ENCODE measurements at regions not wholly inside any gene's neighbourhood (a gene's known extent, or its start where the extent isn't known, plus 50 kb on each side); places are given as distances from the start of the nearest gene placed in this dataset.
"Not testable (repeated sequence)": the region's sequence is repeated elsewhere in the genome, so short reads cannot be mapped to it uniquely, and the experiment has no call there.

DNA sequence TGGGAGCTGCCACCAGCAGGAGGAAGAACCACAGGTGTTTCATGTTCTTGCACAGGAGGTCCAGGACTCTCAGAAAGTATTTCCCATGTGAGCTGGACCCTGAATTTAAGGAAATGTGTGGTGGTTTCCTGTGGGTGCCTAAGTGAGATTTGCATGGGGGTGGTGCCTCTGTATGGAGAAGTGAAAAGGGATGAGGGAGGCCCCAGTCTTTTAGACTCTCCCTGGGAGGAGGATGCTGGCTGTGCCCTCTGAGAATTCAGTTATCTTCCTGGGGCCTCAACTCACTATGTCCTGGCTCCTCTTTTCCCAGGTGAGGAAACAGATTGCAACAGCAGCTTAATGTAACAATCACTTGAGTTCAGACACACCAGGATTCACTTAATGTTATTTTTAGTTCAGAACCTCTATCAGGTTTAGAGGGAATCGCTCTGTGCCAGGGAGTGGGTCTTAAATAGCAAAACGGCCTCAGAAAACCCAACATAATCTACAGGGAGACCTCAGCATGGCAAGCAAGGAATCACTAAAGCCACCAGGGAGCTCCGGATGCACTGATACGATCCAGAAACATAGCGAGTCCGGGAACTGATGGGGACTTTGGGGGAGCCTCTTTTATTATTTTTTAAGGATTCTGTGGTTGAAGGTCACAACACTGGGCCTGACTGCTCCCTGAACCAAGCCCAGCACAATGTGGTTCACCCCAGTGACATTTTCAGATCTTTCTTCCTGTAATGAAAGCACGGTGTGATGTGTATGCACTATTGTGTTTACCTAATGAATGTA lies 823.5 kb downstream of the TMEM121 start:
- DNase-seq, result not testable (repeated sequence)

DNA sequence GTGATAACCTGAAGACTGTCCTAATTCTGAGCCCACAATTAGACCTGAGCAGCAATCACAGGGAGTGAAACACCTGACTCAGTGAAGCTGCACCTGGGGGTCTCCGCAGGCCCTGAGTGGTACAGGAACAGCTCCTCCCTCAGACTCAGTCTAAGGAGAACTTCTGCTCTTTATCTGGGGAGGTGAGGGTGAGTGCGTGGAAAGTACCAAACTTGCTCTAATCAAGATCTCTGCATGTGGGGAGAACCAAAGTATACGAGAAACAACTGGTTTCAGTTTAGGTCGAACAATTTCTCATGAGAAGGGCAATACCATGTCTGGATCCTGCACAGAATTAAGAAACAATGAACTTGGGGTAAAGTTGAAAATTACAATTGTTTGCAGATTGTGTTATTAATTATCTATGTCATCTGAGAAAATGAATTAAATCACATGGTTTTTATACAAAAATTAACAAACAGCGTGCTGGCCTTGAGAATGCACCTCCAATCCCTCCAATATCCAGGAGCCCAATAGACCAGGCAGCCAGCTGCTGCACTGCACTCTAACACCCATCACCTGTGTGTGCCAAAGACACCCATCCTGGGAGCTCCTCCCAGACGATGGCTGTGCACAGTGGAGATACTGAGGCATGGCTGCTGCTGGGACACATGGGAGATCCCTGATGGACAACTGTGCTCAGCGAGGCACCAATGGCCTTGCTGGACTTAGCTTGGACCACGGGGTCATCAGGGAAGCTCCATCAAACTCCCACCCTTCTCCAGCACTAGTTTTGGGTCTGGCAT lies 828.8 kb downstream of the TMEM121 start:
- not testable (repeated sequence) for DNase-seq

DNA sequence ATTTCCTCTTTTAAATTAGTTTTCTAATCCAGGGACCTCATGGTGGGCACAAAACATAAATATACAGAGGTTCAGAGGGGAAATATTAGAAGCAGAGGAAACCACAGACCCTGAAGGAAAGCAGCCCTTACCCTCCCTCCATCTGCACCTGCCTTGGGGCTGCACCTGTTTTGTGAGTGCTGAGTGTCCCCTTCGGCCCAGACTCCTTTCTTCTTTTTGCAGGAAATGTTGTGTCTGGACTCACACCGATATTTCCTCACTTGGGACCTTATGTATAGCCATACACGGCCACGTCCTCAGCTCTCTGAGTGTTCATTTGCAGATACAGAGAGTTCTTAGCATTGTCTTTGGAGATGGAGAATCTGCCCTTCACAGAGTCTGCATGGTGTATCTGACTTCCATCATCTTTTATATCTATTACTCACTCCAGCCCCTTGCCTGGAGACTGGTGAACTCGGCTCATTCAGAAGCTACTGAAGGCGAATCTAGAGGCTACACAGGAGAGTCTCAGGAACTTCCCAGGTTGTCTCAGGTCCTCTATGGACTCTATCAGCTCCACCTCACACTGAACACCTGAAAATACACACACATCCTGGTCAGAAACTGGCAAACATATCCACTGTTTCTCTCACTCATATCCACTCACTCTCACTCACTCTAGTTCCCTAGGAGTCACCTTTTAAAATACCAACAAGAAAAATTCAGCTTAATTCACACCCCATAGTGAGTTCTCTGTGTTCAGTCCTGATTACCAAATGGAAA lies 829.7 kb downstream of the TMEM121 start:
- DNase-seq, result not testable (repeated sequence)

DNA sequence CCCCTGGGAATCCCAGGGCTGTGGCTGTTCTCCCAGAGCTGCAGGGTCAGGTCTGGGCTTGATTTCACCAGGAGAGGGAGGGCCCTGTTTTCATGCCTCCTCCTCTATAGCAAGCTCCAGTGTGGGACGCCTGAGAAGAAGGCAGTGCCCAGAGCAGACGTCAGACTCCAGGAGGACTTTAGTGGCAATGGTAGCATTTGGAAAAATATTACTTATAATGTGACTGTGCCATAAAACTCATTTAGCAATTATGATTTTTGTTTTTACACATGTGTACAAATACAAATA lies 830.2 kb downstream of the TMEM121 start:
- DNase-seq, result not testable (repeated sequence)

DNA sequence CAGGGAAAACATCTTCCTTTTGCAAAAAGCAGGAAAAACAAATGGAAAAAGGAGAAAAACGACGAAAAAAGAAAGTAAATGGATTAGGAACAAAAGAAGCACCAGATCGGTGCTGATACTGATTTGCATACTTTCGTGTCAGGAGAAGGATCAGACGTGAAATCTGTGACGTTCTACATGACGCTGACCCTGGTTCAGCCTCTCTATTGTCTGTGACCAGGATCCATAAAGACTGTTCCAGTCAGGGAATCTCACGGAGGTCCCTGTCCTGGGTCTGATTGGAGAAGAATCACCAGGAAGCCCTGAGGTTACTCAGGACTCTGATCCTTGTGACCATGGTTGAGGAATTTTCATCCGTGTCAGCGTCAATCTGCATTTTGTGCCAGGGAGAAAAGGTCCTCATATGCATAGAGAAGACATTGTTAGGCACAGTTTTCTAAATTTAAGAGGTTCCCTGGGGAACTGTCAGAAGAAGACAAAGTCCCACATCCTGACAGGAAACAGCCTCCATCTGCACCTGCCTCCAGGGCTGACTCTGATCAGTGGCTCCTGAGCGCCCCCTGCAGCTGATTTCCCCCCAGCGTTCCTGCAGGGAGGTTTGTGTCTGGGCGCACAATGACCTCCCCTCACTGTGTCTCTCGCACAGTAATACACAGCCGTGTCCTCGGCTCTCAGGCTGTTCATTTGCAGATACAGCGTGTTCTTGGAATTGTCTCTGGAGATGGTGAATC lies 832.9 kb downstream of the TMEM121 start:
- not testable (repeated sequence) for DNase-seq

DNA sequence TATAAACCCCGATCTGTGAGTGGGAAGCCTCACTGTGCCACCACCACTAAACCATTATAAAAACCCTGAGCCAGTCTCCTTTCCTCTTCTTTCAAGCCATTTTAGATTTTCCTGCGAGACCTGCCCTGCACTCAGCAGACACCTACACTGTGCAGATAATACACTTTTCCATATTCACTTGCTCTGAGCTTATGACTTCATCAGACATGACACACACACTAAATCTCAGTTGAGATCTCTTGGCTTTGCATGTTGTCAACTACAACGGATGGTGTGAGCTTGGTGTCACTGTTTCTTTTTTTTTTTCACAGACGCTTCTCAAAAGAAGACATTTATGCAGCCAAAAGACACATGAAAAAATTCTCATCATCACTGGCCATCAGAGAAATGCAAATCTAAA lies 839.0 kb downstream of the TMEM121 start:
- not testable (repeated sequence) for DNase-seq

DNA sequence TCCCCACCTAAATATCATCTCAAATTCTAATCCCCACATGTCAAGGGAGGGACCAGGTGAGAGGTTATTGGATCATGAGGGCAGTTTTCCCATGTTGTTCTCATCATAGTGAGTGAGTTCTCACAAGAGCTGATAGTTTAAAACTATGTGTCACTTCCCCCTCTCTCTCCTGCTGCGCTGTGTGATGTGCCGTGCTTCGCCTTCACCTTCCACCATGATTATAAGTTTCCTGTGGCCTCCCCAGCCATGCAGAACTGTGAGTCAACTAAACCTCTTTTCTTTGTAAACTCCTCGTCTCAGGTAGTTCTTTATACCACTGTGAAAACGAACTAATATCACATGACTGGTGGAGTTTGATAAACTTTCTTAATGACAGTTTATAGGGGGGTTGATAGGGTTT lies 839.5 kb downstream of the TMEM121 start:
- DNase-seq, result not testable (repeated sequence)

DNA sequence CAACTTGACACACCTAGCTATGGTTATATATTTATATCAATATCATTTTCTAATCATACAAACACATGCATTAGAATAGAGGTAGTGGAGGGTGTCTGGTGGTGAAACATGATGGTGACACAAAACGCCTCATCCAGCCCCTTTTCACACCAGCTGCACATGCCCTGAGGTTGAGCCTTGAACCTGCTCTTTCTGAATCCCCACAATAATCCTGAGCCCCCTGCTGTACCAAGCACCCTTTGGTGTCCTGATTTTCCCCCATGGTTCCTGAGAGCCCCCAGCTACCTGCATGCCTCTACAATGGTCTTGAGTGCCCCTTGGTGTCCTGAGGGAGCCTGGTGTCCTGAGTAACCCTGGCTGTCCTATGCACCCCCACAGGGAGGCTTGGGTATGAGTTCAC lies 840.6 kb downstream of the TMEM121 start:
- DNase-seq, result not testable (repeated sequence)

DNA sequence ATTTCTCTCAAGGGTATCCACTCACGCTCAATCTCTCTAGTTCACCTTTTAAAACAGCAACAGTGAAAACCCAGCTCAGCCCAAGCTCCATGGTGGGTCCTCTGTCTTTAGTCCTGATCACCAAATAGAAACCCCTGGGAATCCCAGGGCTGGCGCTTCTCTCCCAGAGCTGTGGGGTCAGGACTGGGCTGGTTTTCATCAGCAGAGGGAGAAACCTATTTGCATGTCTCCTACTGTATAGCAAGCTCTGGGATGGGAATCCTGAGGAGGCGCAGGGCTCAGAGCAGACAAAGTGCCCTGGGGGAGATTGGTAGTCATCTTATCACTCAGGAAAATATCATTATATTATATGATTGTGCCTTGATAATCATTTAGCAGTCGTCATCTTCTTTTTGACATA lies 843.1 kb downstream of the TMEM121 start:
- DNase-seq, result not testable (repeated sequence)

DNA sequence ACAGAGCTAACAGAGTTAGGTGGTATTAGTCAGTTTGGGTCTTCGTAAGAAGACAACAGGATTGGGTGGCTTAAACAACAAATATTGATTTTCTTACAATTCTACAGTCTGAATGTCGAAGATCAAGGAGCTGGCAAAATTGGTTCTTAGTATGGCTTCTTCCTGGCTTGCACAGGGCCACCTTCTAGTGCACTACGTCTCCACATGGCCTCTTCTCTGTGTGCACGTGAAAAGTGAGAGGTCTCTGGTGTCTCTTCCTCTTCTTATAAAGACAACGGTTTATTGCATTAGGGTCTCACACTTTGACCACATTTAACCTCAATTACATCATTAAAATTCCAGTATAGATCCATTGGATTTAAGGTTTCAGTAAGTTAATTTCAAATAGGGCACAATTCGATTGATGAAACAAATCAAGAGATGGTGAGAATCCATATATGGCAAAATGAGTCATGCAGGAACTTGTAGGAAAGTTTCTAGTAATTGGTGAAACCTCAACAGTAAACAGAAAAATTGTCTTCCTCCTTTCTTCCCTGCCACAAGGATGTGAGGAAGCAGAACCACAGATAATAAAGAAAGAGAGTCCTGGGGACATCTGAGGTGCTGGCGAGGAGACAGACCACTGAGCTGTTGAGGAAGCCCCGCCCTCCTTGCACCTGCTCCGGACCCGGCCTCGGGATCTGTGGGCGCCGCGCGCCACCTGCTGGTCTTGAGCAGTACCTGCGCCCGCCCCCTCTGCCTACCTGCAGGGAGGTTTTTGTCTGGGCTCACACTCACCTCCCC lies 846.7 kb downstream of the TMEM121 start:
- DNase-seq, result no peak

DNA sequence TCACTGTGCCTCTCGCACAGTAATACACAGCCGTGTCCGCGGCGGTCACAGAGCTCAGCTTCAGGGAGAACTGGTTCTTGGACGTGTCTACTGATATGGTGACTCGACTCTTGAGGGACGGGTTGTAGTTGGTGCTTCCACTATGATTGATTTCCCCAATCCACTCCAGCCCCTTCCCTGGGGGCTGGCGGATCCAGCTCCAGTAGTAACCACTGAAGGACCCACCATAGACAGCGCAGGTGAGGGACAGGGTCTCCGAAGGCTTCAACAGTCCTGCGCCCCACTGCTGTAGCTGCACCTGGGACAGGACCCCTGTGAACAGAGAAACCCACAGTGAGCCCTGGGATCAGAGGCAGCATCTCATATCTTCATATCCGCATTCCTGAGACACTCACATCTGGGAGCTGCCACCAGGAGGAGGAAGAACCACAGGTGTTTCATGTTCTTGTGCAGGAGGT lies 847.3 kb downstream of the TMEM121 start:
- not testable (repeated sequence) for DNase-seq

DNA sequence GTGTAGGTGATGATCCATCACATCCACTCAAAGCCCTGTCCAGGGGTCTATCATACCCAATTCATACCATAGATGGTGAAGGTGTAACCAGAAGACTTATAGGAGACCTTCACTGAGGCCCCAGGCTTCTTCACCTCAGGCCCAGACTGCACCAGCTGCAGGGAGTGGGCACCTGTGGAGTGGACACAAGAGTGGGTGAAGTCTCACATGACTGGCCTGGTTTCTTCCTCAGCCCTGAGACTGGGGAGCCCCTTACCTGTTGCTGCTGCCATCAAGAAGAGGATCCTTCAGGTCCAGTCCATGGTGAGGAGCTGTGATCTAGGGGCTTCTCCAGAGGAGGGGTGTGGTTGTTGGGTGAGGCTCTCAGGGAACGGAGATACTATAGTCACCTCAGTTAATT lies 851.0 kb downstream of the TMEM121 start:
- no peak for DNase-seq

DNA sequence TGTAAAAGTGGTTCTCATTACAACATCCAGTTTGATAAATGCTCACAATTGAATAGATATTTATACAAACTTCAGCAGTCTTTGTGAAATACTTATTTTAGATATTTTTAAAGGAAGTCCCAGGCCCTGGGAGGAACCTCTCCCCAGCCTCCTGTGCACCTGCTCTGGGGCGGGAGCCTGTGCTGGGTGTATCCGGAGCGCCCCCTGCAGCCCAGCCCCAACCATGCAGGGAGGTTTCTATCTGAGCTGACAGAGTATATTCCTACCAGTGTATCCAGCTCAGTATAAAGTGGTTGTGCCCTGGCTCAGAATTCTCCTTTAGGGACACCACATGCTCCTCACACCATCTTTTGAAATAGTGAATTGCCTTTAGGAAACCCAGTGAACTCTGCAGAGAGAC lies 851.8 kb downstream of the TMEM121 start:
- no peak for DNase-seq

DNA sequence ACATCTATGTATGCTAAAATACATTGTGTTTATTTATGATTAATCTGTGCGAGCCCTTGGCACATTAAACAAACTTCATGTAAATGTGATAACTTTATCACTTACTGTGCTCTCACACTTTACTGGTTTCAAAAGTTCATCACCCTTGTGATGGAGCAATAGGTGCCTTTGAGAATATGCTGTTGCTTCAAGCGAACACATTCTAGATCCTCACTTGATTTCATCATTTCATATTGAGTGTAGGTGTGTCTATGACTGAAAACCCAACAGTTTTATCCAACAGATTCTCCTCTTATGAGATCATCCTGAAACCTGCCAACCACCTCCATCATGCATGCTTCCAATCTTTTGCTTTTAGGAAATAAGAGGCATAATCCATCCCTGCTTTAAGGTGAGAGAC lies 854.4 kb downstream of the TMEM121 start:
- DNase-seq, result no peak

DNA sequence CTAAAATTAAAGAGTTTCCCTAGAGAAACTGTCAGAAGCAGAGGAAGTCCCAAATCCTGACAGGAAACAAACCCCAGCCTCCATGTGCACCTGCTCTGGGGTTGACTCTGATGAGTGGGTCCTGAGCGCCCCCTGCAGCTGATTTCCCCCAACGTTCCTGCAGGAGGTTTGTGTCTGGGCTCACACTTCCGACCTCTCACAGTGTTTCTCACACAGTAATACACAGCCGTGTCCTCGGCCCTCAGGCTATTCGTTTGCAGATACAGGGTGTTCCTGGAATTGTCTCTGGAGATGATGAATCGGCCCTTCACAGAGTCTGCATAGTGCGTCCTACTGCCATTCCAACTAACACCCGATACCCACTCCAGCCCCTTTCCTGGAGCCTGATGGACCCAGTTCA lies 862.8 kb downstream of the TMEM121 start:
- not testable (repeated sequence) for DNase-seq

DNA sequence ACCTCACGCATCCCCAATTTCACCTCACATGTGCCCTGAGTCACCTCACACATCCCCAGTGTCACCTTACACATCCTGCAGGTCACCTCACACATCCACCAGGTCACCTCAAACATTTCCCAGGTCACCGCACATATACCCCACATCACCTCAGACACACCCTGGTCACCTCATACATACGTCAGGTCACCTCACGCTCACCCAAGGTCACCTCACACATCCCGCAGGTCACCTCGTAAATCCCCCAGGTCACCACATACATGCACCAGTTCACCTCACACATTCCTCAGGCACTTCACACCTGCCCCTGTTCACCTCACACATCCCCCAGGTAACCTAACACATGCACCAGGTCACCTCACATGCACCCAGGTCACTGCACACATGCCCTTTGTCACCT lies 864.0 kb downstream of the TMEM121 start:
- no peak for DNase-seq

DNA sequence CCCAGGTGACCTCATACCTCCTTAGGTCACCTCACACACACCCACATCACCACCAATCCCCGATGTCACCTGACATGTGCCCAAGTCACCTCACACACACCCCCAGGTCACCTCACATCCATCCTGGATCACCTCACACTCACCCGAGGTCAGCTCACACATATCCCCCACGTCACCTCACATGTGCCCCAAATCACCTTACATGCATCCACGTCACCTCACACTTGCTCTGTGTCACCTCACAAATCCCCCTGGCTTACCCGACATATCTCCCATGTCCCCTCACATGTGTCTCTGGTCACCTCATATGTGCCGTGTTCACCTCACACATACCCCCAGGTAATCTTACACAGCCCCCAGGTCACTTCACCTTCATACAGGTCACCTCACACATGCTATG lies 864.6 kb downstream of the TMEM121 start:
- DNase-seq, result no peak

DNA sequence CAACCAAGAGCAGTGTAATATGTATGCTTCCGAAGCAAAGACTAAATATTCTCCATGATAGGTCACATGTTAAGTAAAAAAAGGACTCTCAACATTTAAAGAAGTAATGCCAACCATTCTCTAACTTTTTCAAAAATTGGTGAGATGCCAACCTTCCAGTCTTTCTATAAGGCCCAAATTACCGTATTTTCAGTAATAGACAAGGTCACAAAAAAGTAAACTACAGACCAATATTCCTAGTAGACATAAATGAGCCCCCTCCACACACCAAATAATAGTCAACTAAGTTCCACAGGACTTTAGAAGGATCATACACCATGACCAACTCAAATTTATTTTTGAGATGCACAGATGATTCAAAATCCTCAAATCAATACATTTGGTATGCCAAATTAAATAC lies 867.4 kb downstream of the TMEM121 start:
- DNase-seq, result no peak

DNA sequence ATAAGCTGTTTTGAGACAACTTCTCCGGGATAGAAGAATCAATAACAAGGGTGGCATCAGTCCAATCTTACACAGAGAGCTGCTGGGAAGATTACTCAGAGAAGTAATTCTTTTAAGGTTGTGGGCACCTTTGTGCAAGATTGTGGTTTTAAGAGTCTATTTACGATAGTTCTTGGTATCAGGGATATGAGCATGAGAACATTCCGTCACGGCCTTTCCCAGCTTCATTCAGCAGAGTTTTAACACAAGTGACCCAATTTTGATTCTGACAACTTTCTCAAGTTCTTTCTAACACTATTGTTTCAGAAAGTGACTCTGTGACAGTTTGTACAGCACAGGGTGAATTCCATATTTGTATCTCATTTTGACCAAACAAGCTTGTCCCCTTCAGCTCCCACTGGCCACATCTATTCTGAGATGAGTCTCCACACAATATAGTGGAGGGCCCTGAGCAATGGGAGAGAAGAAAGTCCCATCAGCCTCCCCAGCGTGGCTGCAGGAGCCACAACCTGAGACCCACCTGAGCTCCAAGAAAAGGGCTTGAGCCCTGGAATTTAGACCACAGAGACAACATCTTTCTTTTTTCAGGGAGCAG lies 869.2 kb downstream of the TMEM121 start:
- DNase-seq, result no peak

DNA sequence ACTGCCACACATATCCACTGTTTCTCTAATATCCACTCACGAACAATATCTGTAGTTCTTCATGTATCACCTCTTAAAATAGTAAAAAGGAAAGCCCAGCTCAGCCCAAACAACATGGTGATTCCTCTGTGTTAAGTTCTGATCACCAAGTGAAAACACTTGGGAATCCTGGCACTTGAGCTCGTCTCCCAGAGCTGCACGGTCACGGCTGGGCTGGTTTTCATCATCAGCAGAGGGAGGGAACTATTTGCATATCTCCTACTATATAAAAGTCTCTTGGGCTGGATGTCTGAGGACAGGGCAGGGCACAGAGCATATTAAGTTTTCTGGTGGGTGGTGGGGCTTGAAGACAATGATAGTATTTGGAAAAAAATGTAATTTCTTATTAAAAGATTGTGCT lies 870.6 kb downstream of the TMEM121 start:
- DNase-seq, result no peak

DNA sequence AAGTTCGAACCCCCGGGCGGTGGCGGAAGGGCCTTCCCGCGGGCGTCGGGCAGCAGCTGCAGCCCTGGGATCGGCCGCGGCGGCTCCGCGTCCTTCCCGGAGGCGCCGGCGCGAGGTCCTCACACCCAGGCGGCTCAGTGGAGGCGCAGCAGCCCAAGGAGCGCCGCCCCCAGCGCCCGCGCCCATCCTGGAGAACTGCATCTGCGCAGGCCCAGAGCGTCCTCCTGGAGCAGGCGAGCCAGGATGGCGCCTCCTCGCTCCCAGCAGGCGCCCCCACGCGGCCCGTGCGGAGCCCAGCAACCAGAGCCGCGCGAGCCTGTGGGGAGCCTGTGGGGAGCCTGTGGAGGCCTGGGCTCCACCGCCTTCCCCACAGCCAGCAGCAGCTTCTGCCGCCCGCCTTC lies 872.5 kb downstream of the TMEM121 start:
- DNase-seq, result not testable (repeated sequence)

DNA sequence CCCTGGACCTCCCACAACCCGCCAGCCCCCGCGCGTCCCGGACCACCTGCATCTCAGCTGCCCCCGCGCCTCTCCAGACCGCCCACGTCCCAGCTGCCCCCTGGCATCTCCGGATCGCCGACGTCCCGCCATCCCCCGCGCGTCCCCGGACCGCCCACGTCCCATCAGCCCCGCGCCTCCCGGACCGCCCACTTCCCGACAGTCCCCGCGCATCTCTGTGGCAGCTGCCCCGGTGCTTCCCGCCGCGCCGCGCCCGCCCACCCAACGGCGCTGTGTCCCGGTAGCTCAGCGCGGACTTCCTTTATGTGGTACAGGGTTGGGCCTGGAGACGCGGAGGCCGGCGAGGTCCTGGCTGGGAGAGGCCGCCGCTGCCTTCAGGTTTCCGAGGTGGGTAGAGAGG lies 874.9 kb downstream of the TMEM121 start:
- DNase-seq, result not testable (repeated sequence)
